GM18520 (cell line): ENCODE measurements at regions not wholly inside any gene's neighbourhood (a gene's known extent, or its start where the extent isn't known, plus 50 kb on each side); places are given as distances from the start of the nearest gene placed in this dataset.

Source experiments
- ATAC-seq: cut with Tn5 transposase; IDR thresholded peaks from one replicate; pipeline ENCODE4 v1.9.1; 2021; ENCODE audit not compliant: unreplicated experiment

DNA sequence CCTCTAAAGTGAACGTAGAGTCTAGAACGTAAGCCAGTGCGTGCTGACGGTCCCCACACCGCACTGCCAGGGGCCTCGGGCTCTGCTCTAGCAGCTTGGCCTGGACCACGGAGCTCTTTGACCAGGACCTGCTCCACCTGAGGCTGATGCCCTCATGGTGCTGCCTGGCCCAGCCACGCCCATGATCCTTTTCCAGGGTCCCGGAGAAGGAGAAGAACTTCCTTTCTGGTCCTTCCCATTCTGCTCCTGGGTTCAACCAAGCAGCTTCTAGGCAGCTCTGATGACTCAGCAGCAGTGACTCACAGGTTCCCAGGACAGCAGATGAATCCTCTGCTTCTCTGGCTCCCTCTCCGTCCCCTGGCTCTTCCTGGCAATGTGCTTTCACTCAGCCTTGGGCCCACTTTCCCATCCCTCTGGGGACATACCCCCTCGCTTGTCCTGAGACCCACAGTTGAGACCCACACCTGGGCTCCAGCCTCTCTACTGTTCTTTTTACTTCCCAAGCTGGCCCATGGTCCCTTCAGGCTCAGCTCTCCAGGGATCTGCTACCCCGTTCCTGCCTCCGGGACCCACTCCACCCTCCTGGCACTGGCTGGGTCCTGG, 246.3 kb upstream of the RAB4A start:
- no peak for ATAC-seq

DNA sequence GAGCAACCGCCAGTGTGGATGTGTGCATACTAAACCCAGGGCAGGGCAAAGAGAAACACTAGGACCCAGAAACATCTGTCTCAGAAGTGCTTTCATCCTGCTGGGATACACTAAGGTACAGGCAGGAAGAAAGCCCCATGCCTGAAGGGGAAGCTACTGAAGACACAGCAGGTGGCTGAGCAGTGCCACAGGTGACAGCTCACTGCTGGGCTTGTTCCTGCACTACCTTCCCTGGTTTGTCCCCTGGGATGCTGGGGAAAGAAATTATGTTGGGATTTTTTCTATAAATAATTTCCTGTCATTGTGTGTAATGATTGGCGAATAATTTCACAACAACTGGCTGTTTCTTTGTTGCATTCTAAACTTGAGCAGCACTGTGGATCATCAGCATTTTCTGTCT, 245.3 kb upstream of the RAB4A start:
- no peak for ATAC-seq

DNA sequence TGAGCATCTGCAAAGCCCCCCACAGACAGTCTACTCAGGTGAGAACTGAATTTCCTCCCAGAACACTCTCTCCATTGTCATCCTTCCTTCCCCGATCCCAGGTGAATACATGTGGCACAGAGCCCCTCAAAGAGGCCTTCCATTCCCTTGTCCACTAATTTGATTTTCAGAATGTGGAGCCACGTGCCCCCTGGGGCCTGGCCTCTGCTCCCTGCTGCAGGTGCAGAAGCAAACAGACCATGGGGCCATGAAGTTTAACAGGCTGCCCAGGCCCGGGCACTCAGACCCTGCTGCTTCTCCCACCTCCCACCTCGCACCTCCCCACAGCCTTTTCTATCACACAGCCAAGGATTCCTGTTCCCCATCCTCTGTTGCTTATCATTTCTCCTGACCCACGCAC, 243.8 kb upstream of the RAB4A start:
- ATAC-seq, result no peak

DNA sequence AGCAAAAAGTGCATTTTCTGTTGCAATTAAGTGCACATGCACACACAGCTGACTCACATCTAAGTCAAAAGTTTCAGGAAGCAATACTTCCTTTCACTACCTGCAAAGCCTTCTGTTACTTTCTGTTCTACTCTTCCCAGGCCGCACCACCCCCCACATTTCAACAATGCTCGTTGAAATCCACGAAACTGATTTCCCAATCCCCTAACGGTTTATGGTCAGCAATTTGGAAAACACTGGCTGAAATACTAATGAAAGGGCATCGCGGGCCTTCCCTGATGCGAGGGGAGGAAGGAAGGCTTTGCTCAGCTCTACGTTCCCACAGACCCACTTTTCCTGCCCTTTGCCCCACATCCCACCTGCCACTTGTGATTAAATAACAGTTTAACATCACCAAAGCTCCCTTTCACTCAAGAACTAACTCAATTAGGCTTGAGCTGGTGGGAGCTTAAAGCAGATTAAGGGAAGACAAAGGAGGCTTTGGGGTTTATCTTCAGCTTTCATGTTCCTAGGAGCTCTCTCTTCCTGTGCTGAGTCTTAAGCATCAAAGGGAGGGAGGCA, 243.2 kb upstream of the RAB4A start:
- no peak for ATAC-seq

DNA sequence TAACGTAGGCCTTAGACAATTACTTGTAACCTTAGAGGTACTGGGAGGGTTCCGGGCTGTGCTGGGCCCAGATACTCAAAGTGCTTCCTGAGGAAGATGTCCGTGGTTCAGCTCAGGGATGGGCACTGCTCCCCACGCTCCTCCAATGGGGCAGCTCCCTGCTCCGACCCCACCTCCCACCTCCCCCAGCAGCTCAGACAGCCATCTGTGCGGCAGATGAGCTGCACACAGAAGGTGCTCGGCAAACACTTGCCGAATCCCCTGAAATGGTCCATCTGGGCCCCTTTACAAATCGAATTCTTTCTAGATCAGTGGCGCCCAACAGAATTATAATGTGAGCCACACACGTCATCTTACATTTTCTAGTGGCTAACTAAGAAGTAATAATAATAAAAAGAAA, 242.4 kb upstream of the RAB4A start:
- ATAC-seq, result no peak

DNA sequence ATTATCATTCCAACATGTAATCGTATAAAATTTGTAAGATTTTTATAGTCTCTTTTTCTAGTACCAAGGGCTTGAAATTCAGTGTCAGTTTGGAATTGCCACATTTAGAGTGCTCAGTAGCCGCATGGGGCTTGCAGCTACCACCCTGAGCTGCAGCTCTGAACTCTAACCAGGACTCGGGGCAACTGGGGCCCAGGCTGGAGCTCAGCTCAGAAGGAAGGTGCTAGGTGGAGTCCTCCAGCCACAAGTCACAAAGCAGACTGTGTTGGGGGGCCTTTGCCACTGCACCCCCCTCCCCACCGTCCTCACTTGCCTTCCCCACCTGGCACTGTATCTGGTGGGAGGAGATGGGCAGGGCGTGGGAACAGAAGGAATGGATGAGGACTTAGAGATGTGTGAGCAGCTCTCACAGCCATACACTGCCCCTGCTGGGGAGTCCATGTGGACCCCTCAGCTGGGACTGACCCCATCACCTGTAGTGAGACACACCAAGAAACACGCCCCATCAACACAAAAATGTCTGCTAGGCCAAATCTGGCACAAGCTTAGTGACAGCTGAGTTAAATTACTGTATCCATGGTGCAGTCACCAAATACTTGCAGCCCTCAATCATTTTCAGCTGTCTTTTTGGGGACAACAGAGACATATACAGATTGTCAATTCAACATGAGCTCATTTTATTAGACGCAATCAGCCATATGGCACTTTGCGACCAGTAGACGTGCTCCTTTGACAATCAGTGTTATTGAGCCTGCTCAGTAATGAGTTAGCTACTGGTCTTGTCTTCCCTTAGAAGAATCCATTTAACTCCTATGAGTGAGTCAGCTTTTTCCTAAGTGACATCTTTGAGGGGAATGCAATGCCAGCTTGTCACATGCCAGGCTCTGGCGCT, 241.7 kb upstream of the RAB4A start:
- ATAC-seq, result no peak

DNA sequence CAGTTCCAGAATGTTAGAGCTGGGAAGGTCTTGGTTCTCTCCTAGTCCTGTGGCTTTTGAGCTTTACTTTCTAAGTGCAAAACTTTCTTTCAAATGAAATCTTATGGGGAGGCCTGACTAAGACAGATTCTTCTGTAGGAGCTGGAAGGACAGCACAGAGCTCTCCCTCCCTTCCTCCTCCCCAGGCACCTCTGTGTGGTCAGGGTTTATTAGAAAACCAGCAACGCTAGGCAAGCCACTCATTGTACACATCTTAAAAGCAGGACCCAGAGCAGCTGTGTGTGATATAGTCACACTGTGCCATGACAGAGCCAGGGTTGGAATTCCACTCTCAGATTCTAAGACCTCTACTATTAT, 241.1 kb upstream of the RAB4A start:
- no peak for ATAC-seq

DNA sequence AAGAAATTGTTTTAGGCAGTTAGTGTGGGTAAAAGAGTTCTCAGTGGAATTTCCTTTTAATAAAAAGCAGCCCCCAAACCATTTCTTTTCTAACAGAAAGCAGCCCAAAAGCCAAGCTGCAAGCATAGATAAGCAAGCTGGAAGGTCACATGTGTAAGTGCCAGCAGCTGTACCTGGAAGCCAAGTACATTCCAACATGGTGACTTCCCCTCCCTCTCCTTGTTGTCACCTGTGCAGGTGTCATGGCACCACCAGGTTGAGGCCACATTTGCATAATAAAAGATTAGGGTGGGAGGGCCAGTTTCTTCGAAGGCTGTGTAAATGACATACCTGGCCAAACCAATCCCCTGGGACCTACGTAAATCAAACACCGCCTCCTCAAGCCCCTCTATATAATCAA, 240.3 kb upstream of the RAB4A start:
- no peak for ATAC-seq

DNA sequence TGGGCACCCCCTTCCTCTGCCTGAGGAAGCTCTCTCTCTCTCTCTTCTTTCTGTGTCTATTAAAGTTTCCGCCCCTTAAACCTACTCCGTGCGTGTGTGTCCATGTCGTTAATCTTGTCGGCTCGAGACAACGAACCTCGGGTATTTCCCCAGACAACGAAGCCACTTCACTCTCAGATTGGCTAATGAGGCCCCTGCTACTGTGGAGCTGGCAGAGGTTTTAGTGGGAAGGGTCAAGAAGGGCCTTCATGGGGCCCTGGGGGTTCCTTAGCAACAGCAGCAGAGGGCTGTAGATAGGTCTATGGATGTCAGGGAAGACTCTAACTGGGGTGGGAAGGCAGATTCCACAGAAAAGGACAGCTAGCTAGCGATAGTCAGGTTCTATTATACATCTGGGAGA, 239.8 kb upstream of the RAB4A start:
- no peak for ATAC-seq

DNA sequence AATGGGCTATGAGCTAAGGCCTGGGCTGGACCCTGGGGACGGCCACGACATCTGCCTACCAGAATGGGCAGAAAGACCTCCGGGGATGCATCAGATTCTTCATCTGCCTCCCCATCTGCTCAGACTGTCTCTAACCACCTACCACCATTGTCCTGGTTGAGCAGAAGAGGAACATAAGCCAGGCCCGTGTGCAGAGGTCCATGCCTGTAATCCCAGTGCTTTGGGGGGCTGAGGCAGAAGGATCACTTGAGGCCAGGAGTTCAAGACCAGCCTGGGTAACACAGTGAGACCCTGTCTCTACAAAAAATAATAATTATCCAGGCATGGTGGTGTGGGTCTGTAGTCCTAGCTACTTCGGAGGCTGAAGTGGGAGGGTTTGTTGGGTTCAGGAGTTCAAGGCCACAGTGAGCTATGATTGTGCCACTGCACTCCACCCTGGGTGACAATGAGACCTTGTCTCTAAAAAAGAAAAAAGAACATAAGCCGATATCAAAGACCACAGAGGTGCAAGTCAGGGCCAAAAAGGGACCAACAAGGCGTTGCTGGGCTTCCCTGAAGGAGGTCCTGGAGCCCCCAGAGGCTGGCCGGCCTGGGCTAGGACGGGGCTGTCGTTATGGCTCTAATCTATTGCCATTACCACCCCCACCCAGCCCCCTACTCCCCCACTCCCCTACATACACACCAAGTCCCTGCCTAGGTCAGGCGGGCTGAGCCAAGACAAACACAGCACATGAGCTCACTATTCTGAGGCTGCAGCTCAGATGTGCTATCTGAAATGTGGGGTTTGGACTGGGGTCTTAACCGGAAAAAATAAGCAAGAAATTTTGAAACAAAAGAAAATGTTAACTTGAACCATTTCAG, 239.2 kb upstream of the RAB4A start:
- no peak for ATAC-seq

DNA sequence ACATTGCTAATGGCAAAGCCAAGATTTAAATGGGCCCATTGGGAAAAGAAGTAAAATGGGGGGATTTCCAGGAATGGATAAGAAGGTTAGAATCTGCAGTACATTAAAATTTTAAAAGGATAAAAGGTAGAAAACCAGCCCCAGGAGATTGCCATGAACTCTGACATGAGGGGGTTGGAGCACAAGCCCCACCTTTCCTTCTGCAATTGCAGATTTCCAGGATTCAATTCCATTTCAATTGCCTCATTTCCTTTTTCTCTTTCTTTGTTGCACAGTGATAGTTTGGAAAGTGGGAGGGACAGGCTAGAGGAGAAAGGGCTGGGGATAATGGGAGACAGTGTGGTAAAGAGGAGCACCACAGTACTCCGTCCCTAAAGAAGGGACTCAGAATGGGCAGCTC, 238.5 kb upstream of the RAB4A start:
- ATAC-seq, result no peak

DNA sequence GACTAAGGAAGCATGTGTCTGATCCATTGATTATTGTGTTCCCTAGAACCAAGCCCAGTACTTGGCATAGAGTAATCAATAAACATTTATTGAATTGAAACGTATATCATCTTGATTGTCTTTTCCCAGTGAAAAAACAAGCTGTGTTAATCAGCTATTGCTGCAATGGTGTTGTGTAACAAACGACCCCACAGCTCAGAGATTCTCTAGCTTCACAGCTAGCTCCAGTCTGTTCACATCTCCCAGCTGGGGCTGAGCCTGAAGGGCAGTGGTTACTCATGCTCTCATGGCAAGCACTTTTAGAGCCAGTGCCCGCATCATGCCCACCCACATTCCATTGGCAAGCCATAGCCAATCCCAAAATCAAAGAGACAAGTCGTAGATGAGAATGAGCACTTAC, 237.4 kb upstream of the RAB4A start:
- no peak for ATAC-seq

DNA sequence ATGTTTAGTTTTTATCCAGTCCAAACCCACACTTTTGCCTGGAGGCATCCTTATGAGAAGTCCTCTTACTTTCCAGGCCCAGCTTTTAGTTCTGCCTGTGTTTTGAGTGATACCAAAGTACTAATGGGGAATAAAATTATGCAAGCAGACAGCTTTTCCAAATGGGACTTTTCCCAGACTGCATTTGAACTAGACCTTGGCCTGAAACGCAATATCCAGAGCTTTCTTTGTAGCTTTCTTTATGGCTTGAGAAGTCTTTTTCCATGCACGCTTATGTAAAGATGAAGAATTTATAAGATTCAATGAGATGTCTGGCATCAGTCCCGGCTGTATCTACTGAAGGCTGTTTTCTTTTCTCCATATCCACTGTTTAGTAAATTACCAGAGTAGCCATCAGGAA, 236.6 kb upstream of the RAB4A start:
- ATAC-seq, result no peak

DNA sequence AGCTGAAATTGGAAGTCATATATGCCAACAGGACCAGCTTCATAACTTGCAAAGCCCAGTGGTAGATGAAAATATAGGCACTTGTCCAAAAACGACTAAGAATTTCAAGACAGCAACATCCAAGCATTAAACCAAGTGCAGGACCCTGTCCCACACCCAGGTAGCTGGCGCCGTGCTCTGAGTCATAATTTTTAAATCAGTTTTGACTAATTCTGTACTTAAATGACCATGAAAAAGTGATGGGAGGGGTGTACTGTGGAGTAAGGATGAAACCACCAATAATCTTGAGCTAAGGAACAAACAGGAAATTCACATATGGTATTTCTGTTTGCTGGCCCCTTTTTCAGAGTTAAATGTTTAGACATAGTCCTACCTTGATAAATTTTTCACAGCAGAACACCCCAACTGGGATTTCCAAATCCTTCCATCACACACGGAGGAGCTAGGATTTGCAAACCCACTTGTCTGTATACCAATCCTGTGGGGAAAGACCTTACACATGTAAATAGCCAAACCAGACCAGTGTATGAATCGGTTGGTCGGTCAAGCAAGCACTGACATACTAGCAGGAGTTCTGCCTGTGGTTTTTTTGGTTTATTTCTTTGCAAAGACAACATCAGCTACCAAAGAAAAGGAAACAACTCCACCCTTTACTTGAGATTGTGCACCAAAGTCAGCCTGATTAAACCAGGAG, 235.7 kb upstream of the RAB4A start:
- ATAC-seq, result peak; percentile 50

DNA sequence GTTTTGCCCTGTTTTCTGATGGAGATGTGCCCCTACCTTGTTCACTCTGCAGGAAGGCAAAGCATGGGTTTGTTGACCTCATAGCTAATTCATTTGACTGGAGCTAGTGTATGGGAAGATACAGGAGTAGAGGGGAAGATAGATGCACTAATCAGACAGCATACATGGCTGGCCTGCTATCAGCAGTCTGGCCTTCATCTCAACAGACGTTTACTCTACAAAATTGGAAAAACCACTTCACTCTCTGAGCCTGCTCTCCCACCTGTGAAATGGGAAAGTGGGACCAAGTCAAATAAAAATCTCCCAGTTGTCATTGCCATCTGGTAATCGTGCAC, 235.2 kb upstream of the RAB4A start:
- ATAC-seq, result no peak

DNA sequence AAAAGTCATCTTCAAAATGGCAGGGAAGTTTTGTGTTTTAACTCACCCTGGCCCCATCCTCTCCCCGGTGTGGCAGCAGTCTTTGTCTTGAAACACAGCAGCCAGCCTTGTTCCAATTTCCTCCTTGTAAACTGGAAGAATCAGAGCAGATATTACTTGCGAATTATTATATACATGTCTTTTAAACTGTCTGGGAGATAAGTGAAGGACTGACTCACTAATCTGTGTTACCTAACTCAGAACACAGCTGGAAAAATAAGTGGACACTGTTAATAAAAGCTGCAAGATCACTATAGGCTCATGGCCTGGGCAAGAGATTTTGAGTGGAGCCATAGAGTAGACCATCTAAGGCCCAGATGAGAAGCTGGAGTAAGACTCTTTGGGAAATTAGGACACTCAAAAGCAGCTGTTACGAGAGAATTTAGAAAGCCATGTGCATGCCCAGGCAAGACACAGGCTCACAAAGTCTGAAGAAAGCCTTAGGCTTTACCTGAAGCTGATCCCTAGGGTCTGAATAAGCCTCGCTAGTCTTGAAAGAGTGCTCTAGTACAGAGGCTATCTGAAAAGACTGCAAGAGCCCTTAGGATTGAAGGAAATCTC, 233.0 kb upstream of the RAB4A start:
- no peak for ATAC-seq

DNA sequence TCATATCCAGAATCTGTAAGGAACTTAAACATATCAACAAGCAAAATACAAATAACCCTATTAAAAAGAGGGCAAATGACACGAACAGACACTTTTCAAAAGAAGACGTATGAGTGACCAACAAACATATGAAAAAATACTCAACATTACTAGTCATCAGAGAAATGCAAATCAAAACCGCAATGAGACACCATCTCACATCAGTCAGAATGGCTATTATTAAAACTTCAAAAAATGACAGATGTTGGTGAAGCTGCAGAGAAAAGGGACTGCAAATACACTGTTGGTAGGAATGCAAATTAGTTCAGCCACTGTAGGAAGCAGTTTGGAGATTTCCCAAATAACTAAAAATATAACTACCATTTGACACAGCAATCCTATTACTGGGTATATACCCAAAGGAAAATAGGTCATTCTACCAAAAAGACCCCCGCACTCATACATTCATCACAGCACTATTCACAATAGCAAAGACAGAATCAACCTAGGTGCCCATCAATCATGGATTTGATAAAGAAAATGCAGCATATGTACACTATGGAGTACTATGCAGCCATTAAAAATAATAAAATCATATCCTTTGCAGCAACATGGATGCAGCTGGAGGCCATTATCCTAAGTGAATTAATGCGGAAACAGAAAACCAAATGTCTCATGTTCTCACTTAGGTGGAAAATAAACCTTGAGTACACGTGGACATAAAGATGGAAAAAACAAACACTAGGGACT, 230.1 kb upstream of the RAB4A start:
- no peak for ATAC-seq

DNA sequence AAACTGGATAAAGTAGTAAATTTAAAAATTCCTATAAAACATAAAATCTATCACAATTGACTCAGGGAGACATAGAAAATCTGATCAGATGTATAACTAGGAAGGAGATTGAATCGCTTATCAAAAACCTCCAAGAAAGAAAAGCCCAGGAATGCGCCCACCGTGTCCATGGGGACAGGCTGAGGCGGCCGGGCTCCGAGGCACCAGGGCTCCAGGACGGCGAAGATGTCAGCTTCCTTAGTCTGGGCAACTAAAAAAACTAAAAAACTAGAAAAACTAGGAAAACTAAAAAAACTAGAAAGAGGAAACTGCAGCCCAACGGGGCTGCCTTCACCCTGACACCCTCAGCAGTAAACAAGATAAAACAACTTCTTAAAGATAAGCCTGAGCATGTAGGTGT, 229.0 kb upstream of the RAB4A start:
- ATAC-seq, result no peak

DNA sequence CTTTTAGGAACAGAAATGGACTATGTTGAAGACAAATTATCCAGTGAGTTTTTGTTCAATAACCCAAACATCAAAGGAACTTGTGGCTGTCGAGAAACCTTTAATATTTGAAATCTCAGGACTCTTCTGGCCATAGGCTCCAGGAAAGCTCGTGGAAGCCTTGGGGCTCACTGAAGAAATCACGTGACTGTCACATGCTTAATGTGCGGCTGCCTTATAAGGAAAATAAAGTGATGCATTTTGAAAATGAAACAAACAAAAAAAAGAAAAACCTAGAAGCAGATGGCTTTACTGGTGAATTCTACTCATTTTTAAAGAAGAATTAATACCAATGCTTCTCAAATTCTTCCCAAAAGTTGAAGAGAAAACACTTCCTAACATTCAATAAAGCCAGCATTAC, 228.4 kb upstream of the RAB4A start:
- no peak for ATAC-seq

DNA sequence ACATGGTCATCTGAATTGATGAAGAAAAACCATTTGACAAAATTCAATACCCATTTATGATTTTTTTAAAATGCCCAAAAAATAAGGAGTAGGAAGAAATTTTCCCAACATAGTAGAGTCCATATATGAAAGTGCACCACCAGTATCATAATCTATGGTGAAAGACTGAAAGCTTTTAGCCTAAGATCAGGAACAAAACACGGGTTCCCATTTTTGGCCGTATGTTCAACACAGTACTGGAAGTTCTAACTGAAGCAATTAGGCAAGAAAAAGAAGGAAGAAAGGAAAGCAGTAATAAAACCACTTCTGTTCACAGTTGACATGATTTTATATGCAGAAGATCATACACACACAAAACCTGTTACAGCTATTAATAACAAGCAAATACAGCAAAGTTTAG, 227.8 kb upstream of the RAB4A start:
- ATAC-seq, result no peak
